Right renal pelvis (tissue), 4 donors: ENCODE measurements at regions not wholly inside any gene's neighbourhood (a gene's known extent, or its start where the extent isn't known, plus 50 kb on each side); places are given as distances from the start of the nearest gene placed in this dataset.
A peak's percentile ranks its signal among the peaks of the same experiment; 100 is the strongest.
"Not testable (repeated sequence)": the region's sequence is repeated elsewhere in the genome, so short reads cannot be mapped to it uniquely, and the experiment has no call there.

Experiments used
- DNase-seq, 4 donors: peaks; one replicate each; pipeline ENCODE4 v3.0.0-alpha.2; 2013; ENCODE audit warnings: low read depth in 4 of 4, low spot score in 3 of 4, missing footprints in 1 of 4

- not testable (repeated sequence) for DNase-seq
Observed at GRCh38 chr1:224841803-224842202, 87.7 kb upstream of the DNAH14 start.

DNA sequence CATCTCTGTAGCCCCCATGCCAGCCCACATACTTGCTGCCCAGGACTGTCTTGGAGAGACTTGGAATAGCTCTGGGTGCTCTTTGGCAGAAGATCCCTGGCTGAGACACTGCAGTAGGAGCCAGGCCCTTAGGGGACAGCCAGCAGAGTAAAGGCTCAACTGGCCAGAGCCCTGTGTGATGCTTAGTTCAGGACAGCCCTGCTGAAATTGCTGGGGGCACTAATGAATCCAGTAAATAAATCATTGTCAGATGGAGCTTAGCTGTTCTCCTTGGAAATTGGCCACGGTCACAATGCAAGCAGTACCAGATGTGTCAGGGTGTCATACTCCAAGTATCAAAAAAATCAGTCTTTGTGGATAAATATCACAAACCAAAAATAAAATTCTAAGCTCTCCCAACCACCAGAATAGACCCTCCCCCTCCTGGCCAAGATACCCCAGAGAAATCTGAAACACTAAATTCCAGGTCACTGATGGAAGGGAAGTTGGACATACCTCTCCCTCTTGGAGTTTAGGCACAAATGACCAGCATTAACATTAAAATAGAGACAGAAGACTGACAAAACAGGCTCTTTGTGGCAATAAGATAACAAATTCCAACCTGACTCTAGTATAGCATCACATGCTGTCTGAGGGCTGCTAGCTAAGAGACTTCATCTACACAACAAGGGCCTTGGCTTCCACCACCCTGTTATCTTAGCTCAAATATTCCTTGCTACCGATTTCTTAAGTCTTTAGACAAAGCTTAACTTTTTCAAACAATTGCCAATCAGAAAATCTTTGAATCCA is 83.2 kb upstream of the DNAH14 start:
- no peak for DNase-seq

DNA sequence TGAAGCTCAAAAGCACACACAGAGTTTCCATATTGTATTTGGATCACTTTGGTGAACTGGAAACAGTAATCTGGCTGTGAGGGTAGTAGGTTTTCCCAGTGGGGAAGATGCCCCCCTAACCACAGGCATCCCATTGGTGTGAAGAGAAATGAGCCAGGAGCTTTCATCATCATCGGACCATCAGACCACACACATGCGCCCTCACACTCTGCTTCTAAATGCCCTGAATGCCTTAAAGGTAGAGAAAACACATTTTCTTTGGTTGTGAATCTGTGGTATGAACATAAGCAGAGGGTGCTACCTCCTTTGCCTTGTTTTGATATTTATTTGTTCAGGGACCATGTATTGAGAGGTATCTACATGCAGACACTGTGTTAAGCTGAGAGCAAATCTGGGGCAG is 79.0 kb upstream of the DNAH14 start:
- no peak for DNase-seq

GRCh38 chr1:224851210-224851847 is 78.1 kb upstream of the DNAH14 start:
- DNase-seq = peak in 2 of 4 donors; percentile 20

DNA sequence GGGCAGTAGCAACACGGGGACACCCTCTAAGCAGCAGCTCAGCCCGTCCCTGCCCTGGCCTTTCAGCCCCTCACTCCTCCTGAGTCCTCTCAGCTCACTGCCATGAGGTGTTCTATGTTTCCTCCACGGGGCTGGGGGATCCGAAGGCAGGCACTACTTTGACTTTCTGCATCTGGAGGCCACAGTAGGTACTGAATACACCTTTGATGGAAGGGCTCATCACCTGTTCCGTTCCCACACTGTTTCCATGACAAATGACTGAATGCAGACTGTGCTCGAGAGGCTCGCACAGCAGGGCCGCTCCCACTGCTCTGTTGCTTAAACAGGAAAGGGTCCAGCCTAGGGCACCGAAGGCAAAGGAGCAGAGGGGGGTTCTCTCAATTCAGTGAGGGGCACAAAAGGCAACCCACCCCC is 77.6 kb upstream of the DNAH14 start:
- DNase-seq = no peak

DNA sequence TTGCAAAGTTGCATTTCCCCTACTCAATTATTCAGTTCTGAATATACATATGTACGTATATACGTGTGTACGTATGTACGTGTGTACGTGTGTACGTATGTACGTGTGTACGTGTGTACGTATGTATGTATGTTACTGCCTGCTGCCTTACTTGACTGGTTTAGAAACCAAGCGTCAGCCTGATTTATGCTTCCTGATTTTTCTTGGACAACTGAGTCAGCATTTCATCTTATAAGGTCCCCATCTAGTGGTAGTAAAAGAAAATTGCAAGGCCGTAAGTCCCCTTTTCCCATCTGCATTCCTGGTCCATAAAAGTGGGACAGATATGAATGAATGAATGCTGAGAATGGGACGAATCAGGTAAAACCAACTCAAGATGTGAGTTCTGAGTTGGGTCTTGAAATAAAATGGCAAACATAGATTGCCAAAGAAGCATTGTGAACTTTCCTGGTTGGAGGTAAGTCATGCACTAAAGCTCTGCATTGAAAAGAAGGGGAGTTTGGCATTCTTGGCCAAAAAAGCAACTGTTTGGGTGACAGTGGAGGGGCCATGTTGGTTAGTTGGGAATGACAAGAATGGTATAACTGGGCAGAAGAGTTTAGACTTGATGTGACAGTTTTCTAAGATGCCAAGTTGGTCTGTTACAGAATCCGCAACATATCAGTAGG is 76.4 kb upstream of the DNAH14 start:
- DNase-seq = peak in 3 of 4 donors; percentile 32 to 55 (median 39)

DNA sequence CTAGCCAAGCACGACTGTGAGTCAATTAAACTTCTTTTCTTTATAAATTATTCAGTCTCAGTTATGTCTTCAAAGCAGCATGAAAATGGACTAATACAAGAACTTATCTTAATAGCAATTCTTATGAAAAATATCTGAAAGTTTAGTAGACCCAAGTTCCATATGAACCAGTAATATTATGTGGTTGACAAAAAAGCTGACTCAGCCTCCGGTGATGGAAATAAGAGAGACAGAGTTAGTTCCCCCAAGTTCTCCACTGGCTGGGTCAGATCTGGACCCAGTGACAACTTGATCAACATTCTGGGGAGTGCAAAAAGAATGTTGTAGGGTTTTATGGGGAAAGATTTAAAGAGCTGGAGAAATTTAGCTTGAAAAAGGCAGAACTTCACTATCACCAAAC is 72.5 kb upstream of the DNAH14 start:
- DNase-seq = no peak

DNA sequence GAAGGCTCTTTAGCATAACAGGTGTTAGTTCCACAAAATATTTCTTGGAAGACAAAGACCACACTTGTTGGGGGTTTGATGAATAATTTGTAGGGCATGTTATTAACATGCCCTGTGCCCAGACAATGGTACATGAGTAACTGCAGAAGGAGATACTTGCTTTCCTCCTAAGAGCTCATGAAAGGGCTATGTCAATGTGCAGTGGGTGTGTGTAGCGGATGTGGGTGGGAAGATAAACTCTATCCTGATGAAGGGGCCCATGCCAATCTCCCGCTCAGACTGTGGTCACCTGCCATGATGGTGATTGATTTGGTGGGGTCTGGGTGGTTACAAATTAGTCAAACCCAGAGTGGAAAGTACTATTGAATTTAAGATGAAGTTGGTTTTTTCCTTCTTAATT is 69.8 kb upstream of the DNAH14 start:
- DNase-seq = no peak

DNA sequence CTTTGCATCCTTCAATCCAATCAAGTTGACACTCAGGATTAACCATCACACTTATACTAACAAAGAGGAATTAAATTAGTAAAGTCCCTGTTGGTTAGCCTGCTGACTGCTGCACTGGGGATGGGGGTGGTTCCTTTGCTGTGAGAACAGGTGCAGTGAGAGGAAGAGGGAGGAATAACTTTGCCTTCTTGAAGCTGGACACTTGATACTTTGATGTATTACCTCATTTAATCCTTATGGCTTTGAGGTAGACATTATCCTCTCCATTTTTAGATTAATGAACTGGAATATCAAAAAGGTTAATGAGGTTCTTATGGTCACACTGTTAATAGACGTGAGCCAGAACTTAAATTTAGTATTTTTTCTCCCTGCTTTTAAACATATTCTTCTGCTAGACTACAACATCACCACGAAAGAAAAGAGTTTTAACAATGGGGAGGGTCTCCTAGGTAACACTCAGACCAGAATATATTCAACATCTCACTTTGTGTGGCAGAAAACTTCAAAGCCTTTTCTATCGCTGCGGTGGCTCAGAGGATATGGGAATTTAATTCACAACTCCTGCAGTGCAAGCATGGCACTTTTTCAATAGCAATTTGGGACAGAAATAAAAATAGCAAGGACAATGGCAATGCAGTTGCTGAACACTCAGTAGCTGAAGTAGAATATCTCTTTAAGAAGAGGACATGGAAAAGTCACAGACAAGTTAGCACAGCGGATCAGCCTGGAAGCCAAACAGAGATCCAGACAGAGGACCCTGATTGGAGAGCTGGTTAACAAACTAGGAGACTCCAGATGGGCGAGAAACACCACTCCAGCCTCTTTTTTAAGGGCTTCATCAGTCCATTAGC is 68.8 kb upstream of the DNAH14 start:
- no peak for DNase-seq

GRCh38 chr1:224861339-224861716 is 68.1 kb upstream of the DNAH14 start:
- no peak for DNase-seq

DNA sequence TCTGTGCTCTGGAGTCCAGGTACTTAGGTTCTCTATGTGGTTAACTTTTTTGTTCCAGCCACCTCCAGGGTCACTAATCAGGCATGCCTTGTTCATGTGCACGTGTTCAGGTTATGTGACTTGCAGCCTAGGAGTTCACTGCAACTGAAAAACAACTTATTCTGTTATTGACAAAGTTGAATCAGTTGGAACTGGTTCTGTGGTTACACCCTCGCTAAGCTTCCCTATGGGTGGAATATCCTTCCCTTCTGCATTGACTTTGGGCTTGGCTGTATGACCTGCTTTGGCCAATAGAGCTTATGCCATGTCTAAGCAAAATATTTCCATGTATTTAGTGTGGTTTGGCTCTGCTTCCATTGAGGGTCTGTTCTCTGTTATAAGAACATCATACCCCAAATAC is 66.0 kb upstream of the DNAH14 start:
- no peak for DNase-seq

GRCh38 chr1:224864006-224864405 is 65.5 kb upstream of the DNAH14 start:
- no peak for DNase-seq

- DNase-seq = no peak
Observed at GRCh38 chr1:224865510-224865909, 64.0 kb upstream of the DNAH14 start.

- no peak for DNase-seq
Observed at GRCh38 chr1:224866940-224867339, 62.5 kb upstream of the DNAH14 start.

GRCh38 chr1:224867715-224868114 is 61.8 kb upstream of the DNAH14 start:
- no peak for DNase-seq

DNA sequence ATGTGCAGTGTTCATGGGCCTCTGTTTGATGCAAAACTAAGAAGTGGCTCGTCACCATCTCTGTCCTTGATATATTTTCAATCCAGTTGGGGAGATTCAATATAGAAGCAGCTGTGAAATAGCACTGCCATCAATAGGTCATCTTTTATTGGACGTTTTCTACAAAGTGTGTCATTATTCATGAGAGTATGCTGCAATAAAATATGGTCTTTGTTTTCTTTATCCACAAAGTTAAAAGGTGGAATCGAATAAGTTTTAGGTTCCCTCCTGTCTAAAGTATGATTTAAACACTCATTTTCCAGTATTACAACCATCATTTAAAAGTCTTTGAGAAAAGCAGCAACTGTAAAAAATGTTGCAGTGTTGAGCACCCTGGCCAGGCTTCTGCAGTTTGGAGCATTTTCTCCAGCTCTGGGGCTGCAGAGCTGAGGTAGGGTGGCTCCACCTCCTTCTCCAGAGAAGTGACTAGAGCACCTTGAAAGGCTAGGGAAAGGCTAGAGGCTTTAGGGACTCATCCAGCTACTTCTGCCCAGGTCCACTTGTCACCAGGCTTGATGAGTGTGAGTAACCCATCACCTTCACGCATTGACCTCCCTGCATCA is 56.5 kb upstream of the DNAH14 start:
- no peak for DNase-seq

DNA sequence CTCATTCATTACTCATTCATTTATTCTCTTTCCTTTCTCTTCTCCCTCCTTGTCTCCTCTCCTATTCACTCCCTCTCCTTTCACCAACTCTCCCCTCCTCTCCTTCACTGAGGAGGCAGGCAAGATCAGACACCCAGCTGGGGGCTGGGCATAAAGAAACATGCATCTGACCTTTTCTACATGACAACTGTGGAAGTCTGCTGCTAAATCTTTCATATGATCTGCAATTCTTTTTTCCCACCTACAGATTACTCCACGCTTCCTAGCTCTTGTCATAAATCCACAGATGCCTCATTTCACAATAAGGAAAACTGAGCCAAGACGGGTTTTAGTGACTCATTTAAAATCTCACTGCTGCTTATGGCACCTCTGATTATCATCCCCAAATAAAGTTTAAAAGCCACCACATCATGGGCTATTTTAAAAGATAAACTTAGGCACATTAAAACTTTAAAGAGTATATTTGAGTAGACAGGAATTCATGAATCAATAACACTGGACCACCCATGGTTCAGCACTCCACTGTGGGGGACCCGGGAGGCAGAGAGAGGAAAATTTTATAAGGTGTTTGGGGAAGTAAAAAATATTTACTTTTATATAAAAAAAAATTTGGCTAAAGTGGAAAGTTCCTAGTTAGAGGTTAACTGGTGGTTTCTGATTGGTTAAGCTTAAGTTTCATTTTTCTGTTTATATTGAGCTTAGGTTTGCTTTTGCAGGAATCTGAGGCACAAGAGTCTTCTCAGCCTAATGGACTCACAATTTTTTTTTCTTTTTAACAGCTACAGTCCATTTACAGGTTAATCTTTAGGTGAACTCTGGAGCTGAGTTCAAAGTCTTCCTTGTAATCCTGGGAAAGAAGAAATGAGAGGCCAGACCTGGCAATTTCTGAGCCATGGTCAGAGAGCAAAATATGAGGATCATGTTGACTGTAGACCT is 55.8 kb upstream of the DNAH14 start:
- DNase-seq = no peak

DNA sequence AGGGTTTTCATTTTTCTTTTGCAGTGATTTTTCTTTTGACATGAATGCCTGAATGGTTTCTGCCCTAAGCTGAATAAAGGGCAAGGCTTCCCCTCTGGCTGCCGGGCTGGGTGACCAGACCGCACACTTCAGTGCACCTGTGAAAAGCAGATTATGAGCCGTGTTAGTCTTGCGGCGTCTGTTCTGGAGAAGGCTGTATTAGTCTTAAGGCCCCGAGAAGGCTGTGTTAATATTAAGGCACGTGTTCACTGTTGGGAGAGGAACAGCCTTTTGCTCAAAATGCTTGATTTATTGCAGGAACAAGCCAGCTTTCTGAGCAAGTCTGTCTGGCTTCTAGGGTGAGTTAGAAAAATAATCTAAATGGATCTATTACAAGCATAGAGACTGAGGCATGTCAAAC is 54.7 kb upstream of the DNAH14 start:
- peak in 1 of 4 donors; percentile 47 for DNase-seq

DNA sequence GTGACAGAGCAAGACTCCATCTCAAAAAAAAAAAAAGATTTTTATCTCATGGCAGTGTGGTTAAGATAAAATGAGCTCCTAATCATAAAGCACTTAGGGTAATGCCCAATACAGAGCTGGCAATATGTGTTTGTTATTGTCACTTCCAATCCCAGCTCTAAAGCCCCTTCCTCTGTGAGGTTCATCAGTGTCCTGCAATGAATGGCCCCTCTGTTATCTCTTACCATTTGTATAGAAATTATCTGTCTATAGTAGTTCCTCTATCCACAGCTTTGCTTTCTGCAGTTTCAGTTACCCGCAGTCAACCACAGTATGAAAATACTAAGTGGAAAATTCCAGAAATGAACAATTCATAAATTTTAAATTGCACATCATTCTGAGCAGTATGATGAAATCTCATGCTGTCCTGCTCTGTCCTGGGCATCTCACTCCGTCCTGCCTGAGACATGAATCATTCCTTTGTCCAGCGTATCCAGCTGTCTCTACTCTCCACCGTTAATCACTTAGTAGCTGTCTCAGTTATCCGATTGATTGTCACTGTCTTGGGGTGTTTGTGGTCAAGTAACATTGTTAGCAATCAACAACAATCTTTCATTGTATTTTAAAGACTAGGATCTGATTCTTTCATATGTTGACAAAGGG is 50.2 kb upstream of the DNAH14 start:
- DNase-seq = no peak
